SK-MEL-5 (cell line): ENCODE measurements at regions not wholly inside any gene's neighbourhood (a gene's known extent, or its start where the extent isn't known, plus 50 kb on each side); places are given as distances from the start of the nearest gene placed in this dataset.
A peak's percentile ranks its signal among the peaks of the same experiment; 100 is the strongest.

Source experiments
- DNase-seq: peaks from one replicate; pipeline ENCODE4 v3.0.0-alpha.2; 2016; ENCODE audit warnings: low read depth, low spot score
- in situ Hi-C: cut with HindIII; loops from 2 replicates; pipeline ENCODE4 v1.10.0; 2016; ENCODE audit warnings: low sequenced_read_pairs, high pct_unique_total_duplicates, low pct_unique_long_range_greater_than_20kb

DNA sequence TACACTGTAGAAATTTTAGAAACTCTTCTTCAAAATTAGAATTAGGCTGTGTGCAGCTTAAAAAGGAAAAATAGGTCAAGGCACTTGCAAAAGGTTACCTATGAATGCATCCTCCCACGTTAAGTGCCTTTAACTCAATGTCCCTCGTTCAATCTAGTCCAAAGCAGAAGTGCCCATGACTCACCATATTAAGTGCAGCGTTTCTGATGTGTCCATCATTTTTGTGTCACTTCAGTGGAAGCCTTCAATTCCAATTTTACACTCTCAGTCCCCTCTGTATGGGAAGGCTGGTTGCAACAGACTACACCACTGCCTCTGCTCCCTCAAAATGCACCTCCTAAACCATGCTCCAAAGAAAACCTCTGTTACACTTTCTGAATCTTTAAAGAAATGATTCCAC lies 53.4 kb downstream of the FOXB1 start:
- no peak for DNase-seq
- in situ Hi-C loops = no loop called here

- no peak for DNase-seq
- in situ Hi-C loops = no loop called here
Measured at GRCh38 chr15:60059186-60059585, 55.1 kb downstream of the FOXB1 start.

DNA sequence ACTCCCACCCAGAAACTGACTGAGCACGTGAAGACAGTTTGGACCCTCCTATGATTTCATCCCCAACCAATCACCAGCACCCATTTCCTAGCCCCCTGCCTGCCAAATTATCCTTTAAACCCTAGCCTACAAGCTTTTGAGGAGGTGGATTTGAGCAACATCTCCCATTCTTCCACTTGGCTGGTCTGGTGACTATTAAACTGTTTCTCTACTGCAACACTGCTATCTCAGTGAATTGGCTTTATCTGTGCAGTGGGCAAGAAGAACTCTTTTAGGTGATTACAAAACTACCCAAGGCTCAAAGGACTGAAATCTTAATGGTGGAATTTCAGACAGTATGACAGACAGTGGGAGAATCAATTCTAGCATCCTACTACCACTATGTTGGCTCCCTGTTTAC lies 57.6 kb downstream of the FOXB1 start:
- DNase-seq = no peak
- in situ Hi-C loops = no loop called here

DNA sequence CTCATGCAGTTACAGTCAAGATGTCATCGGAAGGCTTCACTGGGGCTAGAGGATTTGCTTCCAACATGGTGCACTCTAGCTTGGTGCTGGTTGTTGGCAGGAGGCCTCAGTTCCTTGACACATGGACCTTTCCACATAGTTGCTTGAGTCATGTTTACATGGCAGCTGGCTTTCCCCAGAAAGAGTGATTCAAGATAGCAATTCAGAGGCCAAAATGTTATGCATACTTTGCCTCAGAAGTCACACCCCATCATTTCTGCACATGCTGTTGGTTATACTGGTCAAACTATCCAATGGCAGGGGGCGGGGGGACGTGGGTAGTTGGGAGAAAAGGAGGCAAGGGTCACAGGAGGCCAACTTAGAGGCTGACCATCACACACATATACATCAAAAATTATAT lies 58.7 kb downstream of the FOXB1 start:
- DNase-seq = no peak
- in situ Hi-C loops = no loop called here

GRCh38 chr15:60065951-60066350 lies 61.8 kb downstream of the FOXB1 start:
- in situ Hi-C loops = no loop called here
- no peak for DNase-seq

GRCh38 chr15:60070838-60071493 lies 66.9 kb downstream of the FOXB1 start:
- in situ Hi-C loops = no loop called here
- no peak for DNase-seq

DNA sequence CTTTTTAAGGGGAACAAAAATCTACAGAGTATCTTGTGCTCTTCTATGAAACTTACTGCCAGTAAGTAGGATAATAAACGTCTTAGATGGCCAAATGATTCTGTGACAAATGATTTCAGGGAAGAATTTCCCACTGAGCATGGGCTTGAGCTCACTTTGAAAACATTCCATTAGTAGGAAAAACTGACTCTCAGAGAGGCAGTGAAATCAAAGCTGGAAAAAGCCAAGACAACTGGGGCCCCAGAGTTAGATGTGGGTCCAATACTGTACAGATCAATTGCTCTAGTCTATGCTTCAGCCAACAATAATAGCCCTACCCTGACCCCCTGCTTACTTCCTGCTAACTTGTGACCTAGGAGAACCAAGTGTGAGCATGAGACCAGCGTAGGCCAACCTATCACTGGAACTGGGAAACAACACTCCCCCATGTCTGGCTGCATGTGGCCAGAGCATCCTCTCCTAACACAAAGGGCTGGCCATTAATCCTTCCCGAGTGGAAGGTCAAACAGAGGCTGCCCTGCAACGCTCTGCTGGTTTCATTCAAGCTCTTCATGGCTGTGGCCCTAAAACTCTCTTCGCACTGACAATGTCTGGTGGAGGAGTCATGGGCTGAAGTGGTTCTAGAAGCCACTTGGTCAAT lies 68.8 kb downstream of the FOXB1 start:
- DNase-seq = no peak
- in situ Hi-C loops = no loop called here

DNA sequence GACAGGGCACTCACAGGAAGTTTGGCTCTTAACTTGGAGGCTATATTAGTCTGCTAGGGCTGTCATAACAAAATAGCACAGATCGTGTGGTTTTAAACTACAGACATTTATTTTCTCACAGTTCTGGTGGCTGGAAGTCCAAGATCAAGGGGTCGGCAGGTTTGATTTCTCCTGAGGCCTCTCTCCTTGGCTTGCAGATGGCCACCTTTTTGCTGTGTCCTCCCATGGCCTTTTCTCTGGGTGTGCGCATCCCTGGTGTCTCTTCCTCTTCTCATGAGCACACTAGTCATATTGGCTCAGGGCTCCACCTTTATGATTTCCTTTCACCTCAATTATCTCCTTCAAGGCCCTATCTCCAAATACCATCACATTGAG lies 69.3 kb downstream of the FOXB1 start:
- in situ Hi-C loops = no loop called here
- no peak for DNase-seq

GRCh38 chr15:60074181-60074885 lies 70.2 kb downstream of the FOXB1 start:
- in situ Hi-C loops = no loop called here
- no peak for DNase-seq

DNA sequence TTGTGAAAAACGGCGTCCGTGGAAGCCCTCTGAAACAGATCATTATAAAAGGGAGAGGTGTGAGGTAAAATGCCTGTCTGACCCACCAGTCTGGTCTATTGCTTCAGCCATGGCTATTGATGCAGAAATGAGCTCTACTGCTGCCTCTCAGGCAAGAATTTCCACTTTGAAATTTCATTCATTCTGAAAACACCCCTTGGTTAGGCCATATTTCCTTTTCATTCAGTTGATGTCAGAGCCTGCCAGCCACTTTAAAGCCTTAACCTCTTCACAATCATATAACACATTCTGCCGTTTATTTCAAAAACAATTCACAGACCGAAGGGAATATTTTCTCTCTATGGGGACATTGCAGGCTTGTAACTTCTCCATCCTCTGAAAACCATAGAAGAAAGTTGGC lies 71.9 kb downstream of the FOXB1 start:
- DNase-seq = no peak
- in situ Hi-C loops = no loop called here

DNA sequence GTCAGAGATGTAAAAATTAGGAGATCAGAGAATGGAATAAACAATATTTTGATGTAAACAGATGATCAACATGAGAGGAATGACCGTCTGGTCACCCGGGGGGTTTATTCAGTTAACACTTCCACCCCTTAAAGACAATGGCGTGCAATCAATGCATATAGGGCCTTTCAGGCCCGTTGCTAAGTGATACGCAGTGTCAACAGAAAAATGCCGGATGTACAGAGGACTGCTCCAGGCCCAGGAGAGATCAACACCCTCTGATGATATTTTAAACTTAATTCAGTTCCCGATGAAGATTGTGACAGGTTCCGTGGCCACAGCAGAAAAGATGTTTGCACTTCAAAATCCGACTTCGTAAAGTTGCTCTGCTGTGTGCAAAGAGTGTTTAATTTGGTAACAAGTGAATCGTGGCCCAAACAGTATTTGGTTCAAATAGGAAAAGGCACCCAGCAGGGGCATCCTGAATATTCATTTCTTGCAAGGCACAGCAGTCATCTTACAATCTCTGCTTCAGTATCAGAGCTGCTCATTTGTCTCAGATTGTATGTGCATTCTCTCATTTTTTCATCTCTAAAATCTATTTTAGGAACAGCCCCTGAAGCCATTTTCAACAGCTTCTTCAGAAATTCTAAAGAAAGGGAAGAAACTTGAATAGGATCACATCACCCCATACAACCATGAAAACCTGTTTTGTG lies 72.6 kb downstream of the FOXB1 start:
- in situ Hi-C loops = no loop called here

GRCh38 chr15:60077581-60078359 lies 73.7 kb downstream of the FOXB1 start:
- in situ Hi-C loops = no loop called here
- no peak for DNase-seq

More for the DNA sequence above, 72.6 kb downstream of the FOXB1 start:
- no peak for DNase-seq

GRCh38 chr15:60079210-60079609 lies 75.1 kb downstream of the FOXB1 start:
- in situ Hi-C loops = no loop called here
- DNase-seq = peak; percentile 28

DNA sequence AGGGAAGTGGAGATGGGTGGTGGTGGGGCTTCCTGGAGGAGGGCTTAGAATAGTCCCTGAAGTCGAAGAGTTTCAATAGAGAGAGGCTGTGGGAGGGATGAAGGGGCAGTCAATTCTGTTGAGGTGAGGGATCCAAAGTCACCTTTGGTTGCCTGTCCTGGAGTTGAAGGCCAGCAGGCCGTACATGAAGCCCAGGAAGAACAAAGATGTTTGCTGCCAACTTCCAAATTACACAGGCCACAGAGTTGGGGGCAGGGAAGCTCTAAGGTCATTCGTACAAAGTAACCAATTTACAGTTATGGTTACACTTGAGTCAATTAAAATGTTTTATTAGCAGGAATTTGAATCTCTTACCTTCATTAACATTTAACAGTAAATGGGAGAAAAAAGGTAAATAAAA lies 77.9 kb downstream of the FOXB1 start:
- DNase-seq = no peak
- in situ Hi-C loops = no loop called here

DNA sequence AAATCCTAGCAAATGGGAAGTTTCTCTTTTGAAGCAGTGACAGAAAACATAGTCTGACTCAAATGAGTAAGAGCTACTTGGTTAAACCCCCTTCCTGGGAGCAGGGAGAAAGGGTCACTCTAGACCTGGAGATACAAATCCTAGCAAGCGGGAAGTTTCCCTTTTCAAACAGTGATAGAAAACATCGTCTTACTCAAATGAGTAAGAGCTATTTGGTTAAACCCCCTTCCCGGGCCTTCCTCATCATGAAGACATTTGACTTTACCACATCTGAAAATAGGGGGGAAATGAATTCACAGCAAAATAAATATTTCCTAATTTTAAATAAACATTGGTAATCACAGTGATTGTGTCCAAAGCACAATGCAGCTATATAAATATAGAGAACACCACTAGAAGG lies 79.2 kb downstream of the FOXB1 start:
- in situ Hi-C loops = no loop called here
- no peak for DNase-seq

DNA sequence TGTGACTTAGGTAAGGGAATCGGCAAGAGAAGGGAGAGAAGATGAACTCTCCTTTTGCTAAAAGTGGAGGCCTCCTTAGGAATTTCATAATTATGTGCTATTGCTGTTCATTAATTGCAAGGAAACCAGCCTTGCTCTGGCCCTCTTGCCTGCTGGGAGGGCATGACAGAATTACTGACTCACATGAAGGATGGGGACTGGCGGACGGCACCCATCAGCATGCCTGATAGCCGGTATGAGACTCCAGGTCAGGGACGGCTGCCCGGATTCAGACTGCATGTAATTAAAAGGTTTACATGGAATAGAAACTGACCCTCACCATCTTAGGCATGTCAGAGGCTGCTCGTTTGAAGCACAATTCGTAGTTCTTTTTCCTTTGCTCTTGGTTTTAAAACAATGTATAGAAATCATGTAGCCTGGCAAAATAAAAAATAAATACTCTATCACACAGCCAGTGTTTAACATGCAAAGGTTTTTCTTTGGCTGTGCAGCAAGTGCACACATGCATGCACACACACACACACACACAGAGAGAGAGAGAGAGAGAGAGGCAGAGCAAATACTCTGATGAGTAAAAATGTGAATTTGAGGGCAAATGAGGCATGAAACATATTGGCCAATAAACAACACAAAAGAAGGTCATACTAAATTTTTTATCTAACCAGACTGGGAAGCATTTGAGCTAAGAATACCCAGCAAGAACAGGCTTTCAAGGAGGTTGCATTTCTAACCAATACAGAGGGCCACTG lies 82.7 kb downstream of the FOXB1 start:
- DNase-seq = no peak
- in situ Hi-C loops = no loop called here

GRCh38 chr15:60087561-60087960 lies 83.5 kb downstream of the FOXB1 start:
- DNase-seq = no peak
- in situ Hi-C loops = no loop called here
